Astrocyte (in vitro differentiated cells and primary cell): ENCODE measurements at regions not wholly inside any gene's neighbourhood (a gene's known extent, or its start where the extent isn't known, plus 50 kb on each side); places are given as distances from the start of the nearest gene placed in this dataset.

Experiments used
- DNase-seq: peaks from one replicate; pipeline ENCODE4 v3.0.0-alpha.2; 2010; ENCODE audit warnings: low read depth
- FAIRE-seq: peaks from 2 replicates; lab custom pipeline; 2011; peaks lifted over from hg19 to GRCh38; lab: Jason Lieb, UNC
- H2AFZ ChIP-seq: 2 replicates; pipeline ENCODE4 v1.6.0; 2012; ENCODE audit warnings: low read depth, low read length, inconsistent platforms
- H3K27ac ChIP-seq: 2 replicates; pipeline ENCODE4 v1.5.1; 2011; ENCODE audit warnings: low read depth, low read length, inconsistent platforms
- H3K27me3 ChIP-seq: 2 replicates; pipeline ENCODE4 v1.6.0; 2011; ENCODE audit warnings: low read length, inconsistent platforms; ENCODE audit not compliant: insufficient read depth
- H3K36me3 ChIP-seq: 2 replicates; pipeline ENCODE4 v1.5.1; 2011; ENCODE audit warnings: low read length, inconsistent platforms; ENCODE audit not compliant: insufficient read depth
- H3K4me1 ChIP-seq: 2 replicates; pipeline ENCODE4 v1.5.1; 2011; ENCODE audit warnings: low read length, inconsistent platforms; ENCODE audit not compliant: insufficient read depth
- H3K4me2 ChIP-seq: 2 replicates; pipeline ENCODE4 v1.6.0; 2012; ENCODE audit warnings: low read length, inconsistent platforms
- H3K4me3 ChIP-seq: 2 replicates; pipeline ENCODE4 v1.5.1; 2011; ENCODE audit warnings: low read depth, mild to moderate bottlenecking, low read length, inconsistent platforms; ENCODE audit not compliant: insufficient read depth
- H3K79me2 ChIP-seq: 2 replicates; pipeline ENCODE4 v1.6.0; 2012; ENCODE audit warnings: mild to moderate bottlenecking, low read length, inconsistent platforms; ENCODE audit not compliant: insufficient read depth
- H3K9ac ChIP-seq: 2 replicates; pipeline ENCODE4 v1.6.0; 2012; ENCODE audit warnings: mild to moderate bottlenecking, low read length, inconsistent platforms
- H3K9me3 ChIP-seq: 2 replicates; pipeline ENCODE4 v1.5.1; 2012; ENCODE audit warnings: low read depth, mild to moderate bottlenecking, low read length, inconsistent platforms; ENCODE audit not compliant: insufficient read depth
- H4K20me1 ChIP-seq: 2 replicates; pipeline ENCODE4 v1.6.0; 2012; ENCODE audit warnings: low read length, inconsistent platforms; ENCODE audit not compliant: insufficient read depth
- H3K27ac Mint-ChIP-seq: one replicate; pipeline ENCODE4 v1.8.0; 2021; ENCODE audit warnings: mild to moderate bottlenecking, mixed read lengths; ENCODE audit not compliant: unreplicated experiment
- H3K27me3 Mint-ChIP-seq: one replicate; pipeline ENCODE4 v1.8.0; 2021; ENCODE audit warnings: low read depth, mixed read lengths; ENCODE audit not compliant: unreplicated experiment
- H3K36me3 Mint-ChIP-seq: one replicate; pipeline ENCODE4 v1.8.0; 2021; ENCODE audit warnings: low read depth, mixed read lengths; ENCODE audit not compliant: unreplicated experiment
- H3K4me1 Mint-ChIP-seq: one replicate; pipeline ENCODE4 v1.8.0; 2021; ENCODE audit warnings: low read depth, mixed read lengths; ENCODE audit not compliant: unreplicated experiment
- H3K4me3 Mint-ChIP-seq: one replicate; pipeline ENCODE4 v1.8.0; 2021; ENCODE audit warnings: mild to moderate bottlenecking, moderate library complexity, mixed read lengths; ENCODE audit not compliant: unreplicated experiment
- H3K9me3 Mint-ChIP-seq: one replicate; pipeline ENCODE4 v1.8.0; 2021; ENCODE audit warnings: mild to moderate bottlenecking, mixed read lengths; ENCODE audit not compliant: unreplicated experiment
- CTCF ChIP-seq: IDR thresholded peaks from 2 replicates; pipeline ENCODE4 v1.5.1; 2011; ENCODE audit warnings: low read depth, mild to moderate bottlenecking, inconsistent platforms, low read length, moderate library complexity; ENCODE audit not compliant: insufficient read depth
- EZH2 ChIP-seq: IDR thresholded peaks from 2 replicates; pipeline ENCODE4 v1.6.1; 2012; ENCODE audit warnings: mild to moderate bottlenecking, low read length, inconsistent platforms; ENCODE audit not compliant: insufficient read depth

GRCh38 chrX:110442635-110443034 lies 84.0 kb downstream of the RTL9 start:
- no peak overlapping the region for H3K9ac ChIP-seq
- peak; percentile 98 for FAIRE-seq
- H4K20me1 ChIP-seq = no peaks in the 10 kb centered on the region
- no peak overlapping the region for H3K4me2 ChIP-seq
- no peaks in the 10 kb centered on the region for H3K36me3 ChIP-seq
- Mint-ChIP-seq H3K4me3 (no peak overlapping the region), H3K27me3 (no peaks in the 10 kb centered on the region), H3K36me3 (no peaks in the 10 kb centered on the region), H3K4me1 (peaks cover 14% of the 10 kb centered on the region), H3K9me3 (no peaks in the 10 kb centered on the region), H3K27ac (no peak overlapping the region)
- DNase-seq = peak; percentile 14
- H2AFZ ChIP-seq = no peak overlapping the region
- peaks cover 2% of the 10 kb centered on the region for H3K27me3 ChIP-seq
- peak; percentile 18 for TF ChIP-seq CTCF
- no peak for TF ChIP-seq EZH2
- H3K4me3 ChIP-seq = no peak overlapping the region
- no peaks in the 10 kb centered on the region for H3K79me2 ChIP-seq
- H3K9me3 ChIP-seq = no peaks in the 10 kb centered on the region
- H3K4me1 ChIP-seq = no peaks in the 10 kb centered on the region
- H3K27ac ChIP-seq = no peak overlapping the region

DNA sequence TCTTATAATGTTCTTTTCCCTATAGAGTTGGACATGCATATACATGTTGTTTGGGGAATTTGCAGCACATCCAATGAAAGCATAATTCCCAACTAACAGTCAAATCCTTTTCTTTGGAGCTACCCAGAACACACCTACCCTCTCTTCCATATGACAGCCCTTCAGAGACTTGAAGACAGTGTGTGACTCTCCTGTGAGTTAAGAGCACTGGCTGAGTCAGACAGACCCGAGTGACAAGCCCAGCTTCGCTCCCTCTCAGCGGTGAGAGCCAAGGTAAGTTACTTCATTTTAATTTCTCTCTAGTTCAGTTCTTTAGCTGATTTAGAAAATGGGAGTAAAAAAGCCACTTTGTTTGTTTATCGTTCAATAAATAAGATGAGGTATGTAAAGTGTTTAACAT lies 86.3 kb downstream of the RTL9 start:
- Mint-ChIP-seq H3K27me3 (no peaks in the 10 kb centered on the region), H3K4me3 (no peak overlapping the region), H3K27ac (no peak overlapping the region), H3K9me3 (no peaks in the 10 kb centered on the region), H3K36me3 (no peaks in the 10 kb centered on the region), H3K4me1 (peaks cover 14% of the 10 kb centered on the region)
- Histone ChIP-seq H3K27ac (no peak overlapping the region), H3K9ac (no peak overlapping the region), H3K79me2 (no peaks in the 10 kb centered on the region), H3K4me1 (no peaks in the 10 kb centered on the region), H3K27me3 (peaks cover 2% of the 10 kb centered on the region), H3K4me2 (no peak overlapping the region), H4K20me1 (no peaks in the 10 kb centered on the region), H3K36me3 (no peaks in the 10 kb centered on the region), H3K4me3 (no peak overlapping the region), H3K9me3 (no peaks in the 10 kb centered on the region), H2AFZ (no peak overlapping the region)
- FAIRE-seq (no peak), DNase-seq (no peak)
- TF ChIP-seq EZH2 (no peak), CTCF (no peak)

GRCh38 chrX:110448459-110448858 lies 89.8 kb downstream of the RTL9 start:
- Histone ChIP-seq H3K79me2 (no peaks in the 10 kb centered on the region), H3K9ac (no peak overlapping the region), H3K9me3 (no peaks in the 10 kb centered on the region), H2AFZ (no peak overlapping the region), H3K36me3 (no peaks in the 10 kb centered on the region), H3K4me2 (no peak overlapping the region), H3K4me3 (no peak overlapping the region), H3K27ac (no peak overlapping the region), H3K27me3 (no peaks in the 10 kb centered on the region), H3K4me1 (no peaks in the 10 kb centered on the region), H4K20me1 (no peaks in the 10 kb centered on the region)
- Mint-ChIP-seq H3K9me3 (no peaks in the 10 kb centered on the region), H3K27me3 (peaks cover 2% of the 10 kb centered on the region), H3K36me3 (no peaks in the 10 kb centered on the region), H3K4me1 (peaks cover 14% of the 10 kb centered on the region), H3K4me3 (no peak overlapping the region), H3K27ac (no peak overlapping the region)
- TF ChIP-seq EZH2 (no peak), CTCF (no peak)
- no peak for DNase-seq
- no peak for FAIRE-seq
